ENCODE measurements at regions not wholly inside any gene's neighbourhood (a gene's known extent, or its start where the extent isn't known, plus 50 kb on each side); places are given as distances from the start of the nearest gene placed in this dataset.

DNA sequence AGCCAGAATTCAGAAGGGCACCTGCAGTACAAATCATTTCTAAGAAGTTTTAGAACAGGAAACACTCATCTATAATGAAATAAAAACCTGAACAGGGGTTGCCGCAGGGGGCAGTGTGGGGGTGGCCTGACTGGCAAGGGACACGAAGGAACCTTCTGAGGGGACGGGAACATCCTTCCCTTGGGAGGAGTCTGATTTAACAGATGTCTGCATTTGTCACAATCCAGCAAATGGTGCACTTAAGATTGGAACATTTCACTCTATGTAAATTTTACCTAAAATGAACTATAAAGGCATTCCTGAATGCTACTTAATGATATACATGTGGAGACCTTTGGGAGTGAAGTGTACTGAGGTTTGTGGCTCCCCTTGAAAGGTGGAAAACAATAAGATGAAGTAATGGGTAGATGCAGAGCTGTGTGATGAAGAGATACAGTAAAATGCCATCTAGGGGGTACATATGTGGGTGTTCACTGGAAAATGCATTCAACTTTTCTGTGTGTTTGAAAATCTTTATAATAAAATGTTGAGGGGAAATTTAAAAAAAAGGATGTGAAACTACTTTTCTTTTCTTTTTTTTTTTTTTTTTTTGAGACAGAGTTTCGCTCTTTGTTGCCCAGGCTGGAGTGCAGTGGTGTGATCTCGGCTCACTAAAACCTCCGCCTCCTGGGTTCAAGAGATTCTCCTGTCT, 89.5 kb downstream of the SNX5 start:
- H3K36me3 Mint-ChIP-seq (ENCODE audit: low read depth): peaks cover 10% of the 10 kb centered on the region
- DNase-seq (no peak), ATAC-seq (no peak)
- no peaks in the 10 kb centered on the region for H3K9me3 ChIP-seq (ENCODE audit: control insufficient read depth, low read length, poor library complexity, severe bottlenecking)
- H3K27me3 Mint-ChIP-seq: peaks cover 54% of the 10 kb centered on the region
- peak overlapping the region; percentile 31 for H3K4me3 Mint-ChIP-seq
- no peak overlapping the region for H3K27ac Mint-ChIP-seq
- H3K4me1 Mint-ChIP-seq: peaks cover 12% of the 10 kb centered on the region

GRCh38 chr20:17878069-17878911, 90.3 kb downstream of the SNX5 start:
- ATAC-seq: no peak
- Mint-ChIP-seq H3K36me3 (ENCODE audit: low read depth) (peaks cover 10% of the 10 kb centered on the region), H3K27me3 (peaks cover 51% of the 10 kb centered on the region), H3K4me3 (peak overlapping the region; percentile 31), H3K27ac (no peak overlapping the region), H3K4me1 (peaks cover 12% of the 10 kb centered on the region)
- no peaks in the 10 kb centered on the region for H3K9me3 ChIP-seq (ENCODE audit: control insufficient read depth, low read length, poor library complexity, severe bottlenecking)
- no peak for DNase-seq

- ATAC-seq (no peak), DNase-seq (no peak)
- peaks cover 40% of the 10 kb centered on the region for H3K27me3 Mint-ChIP-seq
- no peaks in the 10 kb centered on the region for H3K9me3 ChIP-seq (ENCODE audit: control insufficient read depth, low read length, poor library complexity, severe bottlenecking)
- no peak overlapping the region for H3K4me3 Mint-ChIP-seq
- peaks cover 20% of the 10 kb centered on the region for H3K4me1 Mint-ChIP-seq
- H3K27ac Mint-ChIP-seq: no peak overlapping the region
- peaks cover 10% of the 10 kb centered on the region for H3K36me3 Mint-ChIP-seq (ENCODE audit: low read depth)
Measured at GRCh38 chr20:17875981-17876385, 92.6 kb downstream of the SNX5 start.

DNA sequence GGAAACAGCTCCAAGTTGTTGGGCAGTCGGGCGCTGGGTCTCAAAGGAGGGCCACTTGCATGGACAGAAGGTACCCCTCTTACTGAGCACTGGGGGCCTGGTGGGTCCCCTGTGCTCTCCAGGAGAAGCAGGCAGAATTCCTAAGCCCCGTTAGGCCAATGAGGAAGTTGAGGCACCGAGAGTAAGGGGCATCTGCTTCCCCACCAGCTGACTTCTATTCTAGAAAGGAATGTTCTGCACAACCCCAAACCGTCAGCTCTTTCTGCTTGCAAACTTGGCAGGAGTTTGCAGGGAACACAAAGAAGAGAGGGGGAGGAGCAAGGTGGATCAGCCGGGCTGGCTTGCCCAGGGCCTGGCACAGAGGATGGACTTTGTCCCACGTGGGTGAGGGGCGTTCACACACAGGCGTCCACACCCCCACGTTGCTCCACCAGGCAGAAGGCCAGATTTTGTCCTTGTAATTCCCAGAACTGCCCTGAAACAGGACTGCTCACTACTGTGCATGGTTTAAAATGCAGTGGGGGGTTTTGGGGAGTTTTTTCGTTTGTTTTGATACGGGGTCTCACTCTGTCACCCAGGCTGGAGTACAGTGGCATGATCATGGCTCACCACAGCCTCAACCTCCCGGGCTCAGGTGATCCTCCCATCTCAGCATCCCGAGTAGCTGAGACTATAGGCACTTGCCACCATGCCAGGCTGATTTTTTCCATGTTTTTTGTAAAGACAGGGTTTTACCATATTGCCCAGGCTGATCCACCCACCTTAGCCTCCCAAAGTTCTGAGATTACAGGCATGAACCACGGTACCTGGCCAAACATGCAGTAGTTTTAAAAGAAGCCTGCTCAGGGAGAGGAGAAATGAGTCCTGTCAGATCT, 93.3 kb downstream of the SNX5 start:
- DNase-seq: no peak
- Mint-ChIP-seq H3K27ac (no peak overlapping the region), H3K27me3 (peaks cover 40% of the 10 kb centered on the region), H3K4me3 (no peak overlapping the region), H3K36me3 (ENCODE audit: low read depth) (peaks cover 10% of the 10 kb centered on the region), H3K4me1 (peaks cover 20% of the 10 kb centered on the region)
- H3K9me3 ChIP-seq (ENCODE audit: control insufficient read depth, low read length, poor library complexity, severe bottlenecking): no peaks in the 10 kb centered on the region
- ATAC-seq: no peak

- no peak overlapping the region for H3K27ac Mint-ChIP-seq
- peaks cover 20% of the 10 kb centered on the region for H3K4me1 Mint-ChIP-seq
- peaks cover 46% of the 10 kb centered on the region for H3K27me3 Mint-ChIP-seq
- H3K36me3 Mint-ChIP-seq (ENCODE audit: low read depth): peaks cover 10% of the 10 kb centered on the region
- no peak overlapping the region for H3K4me3 Mint-ChIP-seq
- ATAC-seq (no peak), DNase-seq (no peak)
- no peaks in the 10 kb centered on the region for H3K9me3 ChIP-seq (ENCODE audit: control insufficient read depth, low read length, poor library complexity, severe bottlenecking)
Measured at GRCh38 chr20:17874271-17875105, 94.1 kb downstream of the SNX5 start.

DNA sequence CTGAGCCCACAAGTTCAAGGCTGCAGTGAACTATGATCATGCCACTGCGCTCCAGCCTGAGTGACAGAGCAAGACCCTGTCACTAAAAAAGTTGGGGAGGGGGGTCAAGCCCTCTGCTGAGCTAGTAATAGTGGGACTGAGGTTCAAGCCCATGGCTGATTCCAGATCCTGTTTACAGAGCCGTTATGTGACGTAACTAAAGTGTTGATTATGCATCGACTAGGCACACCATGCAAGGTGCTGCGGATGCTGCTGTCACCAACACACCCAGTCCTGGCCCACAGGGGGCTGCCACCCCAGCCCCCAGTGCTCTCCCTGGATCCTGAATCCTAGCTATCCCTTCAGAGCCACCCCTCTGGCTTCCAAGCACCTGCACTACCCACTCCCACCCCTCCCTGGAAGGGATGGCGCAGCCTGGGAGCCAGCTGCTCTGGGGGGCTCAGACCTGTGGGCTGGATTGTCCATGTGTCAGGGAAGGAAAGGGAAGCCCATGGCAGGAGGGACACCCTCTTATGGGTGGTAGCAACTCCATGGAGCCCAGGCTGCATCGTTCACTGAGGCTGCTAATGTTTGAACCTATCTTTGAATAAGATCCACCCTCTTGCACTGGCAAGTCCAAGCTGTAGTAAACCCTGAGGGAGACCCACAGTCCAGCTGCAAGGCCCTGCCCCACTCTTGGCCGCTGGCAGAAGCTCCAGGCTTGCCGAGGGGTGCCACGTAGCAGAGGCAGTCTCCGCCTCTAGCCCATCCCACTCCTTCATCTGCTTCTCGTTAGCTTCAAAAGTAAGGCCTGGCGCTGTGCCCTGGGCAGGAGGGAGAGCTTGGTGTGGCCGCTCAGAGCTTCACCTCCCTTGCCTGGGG, 95.0 kb downstream of the SNX5 start:
- peaks cover 49% of the 10 kb centered on the region for H3K27me3 Mint-ChIP-seq
- no peak overlapping the region for H3K4me3 Mint-ChIP-seq
- no peak overlapping the region for H3K27ac Mint-ChIP-seq
- no peak for DNase-seq
- no peak for ATAC-seq
- H3K4me1 Mint-ChIP-seq: peaks cover 16% of the 10 kb centered on the region
- H3K36me3 Mint-ChIP-seq (ENCODE audit: low read depth): peaks cover 8% of the 10 kb centered on the region
- no peaks in the 10 kb centered on the region for H3K9me3 ChIP-seq (ENCODE audit: control insufficient read depth, low read length, poor library complexity, severe bottlenecking)

DNA sequence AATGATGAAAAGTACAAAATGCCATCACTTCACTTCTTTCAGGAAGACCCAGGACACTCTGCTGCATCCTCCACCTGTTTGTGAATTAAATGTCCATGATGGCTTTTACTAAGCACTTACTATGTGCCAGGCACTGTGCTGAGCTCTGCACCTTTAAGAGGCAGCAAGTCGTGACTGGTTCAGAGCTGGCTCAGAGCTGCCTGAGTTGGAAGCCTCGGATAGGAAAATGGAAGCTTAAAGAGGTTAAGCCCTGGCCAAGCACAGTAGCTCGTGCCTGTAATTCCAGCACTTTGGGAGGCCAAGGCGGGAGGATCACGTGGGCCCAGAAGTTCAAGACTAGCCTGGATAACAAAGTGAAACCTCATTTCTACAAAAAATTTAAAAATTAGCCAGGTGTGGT, 95.6 kb downstream of the SNX5 start:
- Mint-ChIP-seq H3K27ac (no peak overlapping the region), H3K4me3 (no peak overlapping the region), H3K4me1 (peaks cover 9% of the 10 kb centered on the region), H3K27me3 (peaks cover 48% of the 10 kb centered on the region), H3K36me3 (ENCODE audit: low read depth) (peaks cover 8% of the 10 kb centered on the region)
- no peaks in the 10 kb centered on the region for H3K9me3 ChIP-seq (ENCODE audit: control insufficient read depth, low read length, poor library complexity, severe bottlenecking)
- DNase-seq (no peak), ATAC-seq (no peak)

DNA sequence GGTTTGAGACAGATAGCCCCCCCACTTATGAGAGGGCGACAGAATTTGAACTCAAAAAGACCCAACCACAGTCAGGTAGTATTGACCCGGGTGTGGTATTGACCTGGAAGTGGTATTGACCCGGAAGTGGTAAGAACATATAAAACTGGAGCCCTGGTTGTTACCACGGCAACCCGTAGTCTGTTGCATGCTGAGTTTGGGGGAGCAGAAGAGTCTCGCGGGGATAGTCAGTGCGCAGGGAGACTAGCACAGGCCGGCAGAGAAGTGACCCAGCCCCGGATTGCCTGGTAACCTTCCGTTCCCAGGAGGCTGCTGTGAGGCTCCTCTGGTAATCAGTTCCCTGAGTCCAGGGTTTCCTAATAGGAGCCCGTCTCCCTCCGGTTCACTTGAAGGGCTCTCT, 96.2 kb downstream of the SNX5 start:
- Mint-ChIP-seq H3K27ac (peak overlapping the region; percentile 72), H3K36me3 (ENCODE audit: low read depth) (peaks cover 8% of the 10 kb centered on the region), H3K4me1 (peaks cover 9% of the 10 kb centered on the region), H3K27me3 (peaks cover 44% of the 10 kb centered on the region), H3K4me3 (no peak overlapping the region)
- no peaks in the 10 kb centered on the region for H3K9me3 ChIP-seq (ENCODE audit: control insufficient read depth, low read length, poor library complexity, severe bottlenecking)
- ATAC-seq: no peak
- no peak for DNase-seq

DNA sequence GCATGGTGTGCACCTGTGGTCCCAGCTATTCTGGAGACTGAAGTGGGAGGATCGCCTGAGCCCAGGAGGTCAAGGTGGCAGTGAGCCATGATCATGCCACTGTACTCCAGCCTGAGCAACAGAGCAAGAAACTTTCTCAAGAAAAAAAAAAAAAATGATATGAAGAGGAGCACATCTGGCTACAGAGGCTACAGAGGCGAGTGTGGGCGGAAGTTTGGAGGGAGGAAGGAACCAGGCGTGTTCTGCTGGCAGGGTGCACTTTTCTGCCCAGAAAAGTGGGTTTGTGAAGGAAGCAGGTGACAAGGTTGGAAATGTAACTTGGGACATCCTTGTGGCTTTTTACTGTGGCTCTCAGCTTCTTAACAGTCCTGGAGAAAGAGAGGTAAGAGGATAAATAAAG, 96.7 kb downstream of the SNX5 start:
- H3K27ac Mint-ChIP-seq: peak overlapping the region; percentile 72

GRCh38 chr20:17871181-17871580, 97.4 kb downstream of the SNX5 start:
- DNase-seq (no peak), ATAC-seq (no peak)
- H3K27ac Mint-ChIP-seq: peak overlapping the region; percentile 72
- no peaks in the 10 kb centered on the region for H3K36me3 Mint-ChIP-seq (ENCODE audit: low read depth)
- H3K9me3 ChIP-seq (ENCODE audit: control insufficient read depth, low read length, poor library complexity, severe bottlenecking): no peaks in the 10 kb centered on the region
- no peak overlapping the region for H3K4me3 Mint-ChIP-seq
- peaks cover 39% of the 10 kb centered on the region for H3K27me3 Mint-ChIP-seq
- peaks cover 9% of the 10 kb centered on the region for H3K4me1 Mint-ChIP-seq

More for the DNA sequence above, 96.7 kb downstream of the SNX5 start:
- no peak for DNase-seq
- H3K4me1 Mint-ChIP-seq: peaks cover 9% of the 10 kb centered on the region
- no peaks in the 10 kb centered on the region for H3K9me3 ChIP-seq (ENCODE audit: control insufficient read depth, low read length, poor library complexity, severe bottlenecking)
- H3K4me3 Mint-ChIP-seq: no peak overlapping the region
- ATAC-seq: no peak
- peaks cover 44% of the 10 kb centered on the region for H3K27me3 Mint-ChIP-seq
- H3K36me3 Mint-ChIP-seq (ENCODE audit: low read depth): peaks cover 4% of the 10 kb centered on the region

- peaks cover 38% of the 10 kb centered on the region for H3K27me3 Mint-ChIP-seq
- no peak overlapping the region for H3K27ac Mint-ChIP-seq
- H3K4me1 Mint-ChIP-seq: peaks cover 9% of the 10 kb centered on the region
- no peaks in the 10 kb centered on the region for H3K36me3 Mint-ChIP-seq (ENCODE audit: low read depth)
- no peak overlapping the region for H3K4me3 Mint-ChIP-seq
- DNase-seq (no peak), ATAC-seq (no peak)
- H3K9me3 ChIP-seq (ENCODE audit: control insufficient read depth, low read length, poor library complexity, severe bottlenecking): no peaks in the 10 kb centered on the region
Measured at GRCh38 chr20:17870086-17870740, 98.4 kb downstream of the SNX5 start.
